GM12801 (cell line): ENCODE measurements at regions not wholly inside any gene's neighbourhood (a gene's known extent, or its start where the extent isn't known, plus 50 kb on each side); places are given as distances from the start of the nearest gene placed in this dataset.

ENCODE experiments used
- TF ChIP-seq, protein P1 (sequence below): IDR thresholded peaks from one replicate; pipeline ENCODE4 v1.5.1; 2011; ENCODE audit warnings: control low read depth; ENCODE audit not compliant: insufficient read length; ENCODE audit errors: extremely low read depth

DNA sequence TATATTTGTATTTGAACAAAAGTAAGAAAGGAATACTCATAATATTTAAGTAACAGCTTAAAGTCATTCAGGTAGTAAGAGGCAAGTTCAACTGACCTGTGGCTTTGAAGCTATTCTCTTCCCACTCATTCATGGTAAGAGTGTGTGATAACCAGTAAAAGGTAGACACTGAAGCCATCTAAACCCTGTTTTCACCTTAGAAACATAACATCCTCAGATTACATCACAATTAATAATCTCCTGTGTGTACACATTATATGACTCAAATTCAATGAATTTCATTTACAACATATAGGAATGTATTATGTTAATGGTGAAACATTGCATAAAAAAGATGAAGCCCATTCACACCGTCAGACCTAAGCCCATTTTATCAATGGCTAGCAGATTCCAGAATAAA lies 364.8 kb upstream of the SNX7 start:
- TF ChIP-seq, protein P1, sequence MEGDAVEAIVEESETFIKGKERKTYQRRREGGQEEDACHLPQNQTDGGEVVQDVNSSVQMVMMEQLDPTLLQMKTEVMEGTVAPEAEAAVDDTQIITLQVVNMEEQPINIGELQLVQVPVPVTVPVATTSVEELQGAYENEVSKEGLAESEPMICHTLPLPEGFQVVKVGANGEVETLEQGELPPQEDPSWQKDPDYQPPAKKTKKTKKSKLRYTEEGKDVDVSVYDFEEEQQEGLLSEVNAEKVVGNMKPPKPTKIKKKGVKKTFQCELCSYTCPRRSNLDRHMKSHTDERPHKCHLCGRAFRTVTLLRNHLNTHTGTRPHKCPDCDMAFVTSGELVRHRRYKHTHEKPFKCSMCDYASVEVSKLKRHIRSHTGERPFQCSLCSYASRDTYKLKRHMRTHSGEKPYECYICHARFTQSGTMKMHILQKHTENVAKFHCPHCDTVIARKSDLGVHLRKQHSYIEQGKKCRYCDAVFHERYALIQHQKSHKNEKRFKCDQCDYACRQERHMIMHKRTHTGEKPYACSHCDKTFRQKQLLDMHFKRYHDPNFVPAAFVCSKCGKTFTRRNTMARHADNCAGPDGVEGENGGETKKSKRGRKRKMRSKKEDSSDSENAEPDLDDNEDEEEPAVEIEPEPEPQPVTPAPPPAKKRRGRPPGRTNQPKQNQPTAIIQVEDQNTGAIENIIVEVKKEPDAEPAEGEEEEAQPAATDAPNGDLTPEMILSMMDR: no peak

DNA sequence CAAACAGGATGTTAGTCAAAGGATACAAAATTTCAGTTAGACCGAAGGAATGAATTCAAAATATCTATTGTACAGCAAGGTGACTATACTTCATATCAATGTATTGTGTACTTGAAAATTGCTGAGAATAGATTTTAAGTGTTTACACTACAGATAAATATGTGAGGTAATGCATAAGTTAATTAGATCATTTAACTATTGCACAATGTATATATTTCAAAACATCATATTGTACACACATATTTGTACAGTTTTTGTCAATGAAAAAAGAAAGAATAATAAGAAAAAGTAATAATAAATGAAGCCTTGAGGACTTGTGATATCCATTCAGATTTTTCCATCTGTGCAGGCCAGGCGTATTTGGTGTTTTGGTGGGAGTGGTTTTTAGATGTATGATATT lies 367.4 kb upstream of the SNX7 start:
- TF ChIP-seq, protein P1: no peak

DNA sequence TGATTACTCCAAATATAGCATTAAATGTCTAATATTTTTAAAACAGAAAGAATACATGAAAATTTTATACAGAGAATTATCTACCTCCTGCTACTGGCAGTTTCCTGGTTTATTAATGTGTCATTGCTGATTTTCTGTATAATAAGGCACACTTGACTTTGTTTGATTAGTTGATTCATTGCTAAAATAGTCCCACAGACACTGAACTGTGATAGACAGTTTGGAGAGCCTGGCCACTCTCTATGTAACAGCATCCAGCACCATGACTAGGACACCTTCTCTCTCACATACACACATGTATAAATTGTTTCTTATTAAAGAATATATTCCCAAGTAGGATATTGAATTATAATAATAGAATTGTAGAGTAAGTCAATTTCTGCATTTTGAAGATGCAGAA lies 368.5 kb upstream of the SNX7 start:
- TF ChIP-seq, protein P1: no peak

DNA sequence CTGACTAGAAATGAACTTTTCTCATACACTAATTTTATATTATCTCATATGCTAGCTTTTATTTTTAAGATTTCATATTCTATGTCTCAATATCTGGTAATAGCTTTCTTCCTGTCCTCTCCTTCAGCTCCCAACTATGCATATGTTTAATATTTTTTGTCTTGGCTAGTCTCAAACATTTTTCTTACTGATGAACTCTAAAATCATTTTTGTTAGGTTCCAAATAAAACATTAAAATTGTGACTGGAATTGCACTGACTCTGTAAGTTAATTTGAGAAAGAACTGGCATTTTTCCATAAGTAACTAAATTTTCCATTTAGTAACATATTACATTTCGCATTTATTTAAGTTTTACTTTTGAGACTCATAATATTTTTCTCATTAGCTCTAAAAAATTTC lies 368.5 kb upstream of the DPYD start:
- TF ChIP-seq, protein P1: no peak

DNA sequence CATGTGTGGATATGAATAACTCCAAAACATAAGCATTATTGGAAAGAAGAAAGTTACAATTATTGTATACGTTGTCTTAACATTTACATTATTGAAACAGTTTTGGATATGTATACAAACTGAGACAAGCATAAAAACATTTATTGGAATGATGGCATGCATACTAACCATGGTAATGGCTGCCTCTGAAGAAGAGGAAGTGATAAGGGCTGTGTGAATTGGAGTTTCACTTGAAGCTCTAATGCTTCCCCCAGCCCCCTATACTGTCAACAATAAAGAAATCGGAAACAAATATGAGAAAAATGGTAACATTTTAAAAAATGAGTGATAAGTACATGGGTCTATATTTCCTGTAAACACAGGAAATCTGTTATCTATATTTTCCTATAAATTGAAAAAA lies 367.7 kb upstream of the DPYD start:
- TF ChIP-seq, protein P1: no peak

DNA sequence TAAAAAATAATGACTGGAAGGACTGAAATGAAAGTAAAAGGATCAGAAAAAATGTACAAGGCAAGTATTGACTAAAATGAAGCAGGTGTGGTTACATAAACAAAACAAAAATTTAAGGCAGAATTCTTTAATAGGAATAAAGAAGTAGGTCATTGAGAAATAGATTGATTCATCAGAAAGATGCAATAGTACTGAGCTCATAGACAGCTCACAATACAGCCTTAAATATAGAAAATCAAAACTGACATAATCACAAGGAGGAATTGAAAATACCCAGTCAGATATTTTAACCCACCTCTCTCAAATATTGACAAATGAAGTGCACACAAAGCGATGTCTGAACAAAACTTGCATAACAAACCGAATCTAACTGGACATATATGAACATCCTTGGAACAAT lies 366.8 kb upstream of the DPYD start:
- TF ChIP-seq, protein P1: no peak

DNA sequence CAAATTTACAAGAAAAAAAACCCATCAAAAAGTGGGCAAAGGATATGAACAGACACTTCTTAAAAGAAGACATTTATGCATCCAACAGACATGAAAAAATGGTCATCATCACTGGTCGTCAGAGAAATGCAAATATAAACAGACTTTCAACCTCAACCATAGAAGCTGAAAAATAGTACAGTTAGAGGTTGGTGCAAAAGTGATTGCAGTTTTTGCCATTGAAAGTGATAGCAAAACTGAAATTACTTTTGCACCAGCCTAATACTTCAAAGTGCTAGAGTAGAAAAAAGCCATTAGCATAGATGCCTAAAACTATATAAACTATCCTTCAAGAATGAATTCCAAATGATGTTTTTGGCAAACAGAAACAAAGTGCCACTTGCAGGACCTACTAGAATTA lies 365.8 kb upstream of the DPYD start:
- TF ChIP-seq, protein P1: no peak

DNA sequence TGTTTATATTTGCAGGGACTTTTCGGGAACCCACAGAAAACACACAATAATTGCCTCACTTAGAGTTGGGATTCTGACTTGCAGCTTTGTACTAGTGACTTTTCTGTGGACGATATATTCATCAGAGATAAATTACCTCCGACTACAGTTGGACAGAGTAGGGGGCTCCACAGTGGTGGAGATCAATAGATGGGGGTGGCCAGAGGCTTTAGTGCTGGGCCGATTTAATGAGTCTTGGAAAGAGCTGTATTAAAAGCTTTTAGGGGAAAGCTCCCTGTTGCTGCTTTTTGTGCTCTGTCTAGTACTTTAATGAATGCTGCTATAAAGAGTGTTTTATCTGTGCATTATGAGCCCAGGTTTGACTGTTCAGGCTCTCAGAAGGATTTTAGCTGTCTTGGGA lies 359.2 kb upstream of the DPYD start:
- TF ChIP-seq, protein P1: no peak
